CD8-positive, alpha-beta memory T cell (primary cell): ENCODE measurements at regions not wholly inside any gene's neighbourhood (a gene's known extent, or its start where the extent isn't known, plus 50 kb on each side); places are given as distances from the start of the nearest gene placed in this dataset.

Experiments used
- CTCF ChIA-PET: fragments of 350-600 bp; sonication (Branson Sonifier 250); formaldehyde crosslinking; loops from one replicate; lab custom pipeline; 2021; ENCODE audit warnings: antibody characterized with exemption; lab: Charles Lee
- POLR2A ChIA-PET: fragments of 350-600 bp; sonication (Branson Sonifier 250); formaldehyde crosslinking; loops from one replicate; lab custom pipeline; 2021; ENCODE audit warnings: antibody characterized with exemption; lab: Charles Lee
- DNase-seq, 5 donors: peaks; one replicate each; pipeline versions ENCODE4 v3.0.0 to v3.0.0-alpha.2; 2020 to 2022; ENCODE audit warnings: mixed read lengths in 1 of 5
- H3K27ac ChIP-seq: one replicate; pipeline ENCODE4 v1.7.0; 2013; ENCODE audit warnings: low read depth, mild to moderate bottlenecking, low read length, moderate library complexity
- H3K27me3 ChIP-seq: 2 replicates; pipeline ENCODE4 v1.7.0; 2013; ENCODE audit warnings: low read length, mild to moderate bottlenecking; ENCODE audit not compliant: insufficient read depth, poor library complexity, severe bottlenecking
- H3K36me3 ChIP-seq: 2 replicates; pipeline ENCODE4 v1.7.0; 2013; ENCODE audit warnings: mild to moderate bottlenecking, low read length, moderate library complexity; ENCODE audit not compliant: insufficient read depth
- H3K4me1 ChIP-seq: 2 replicates; pipeline ENCODE4 v1.7.0; 2013; ENCODE audit warnings: mild to moderate bottlenecking, low read length, moderate library complexity; ENCODE audit not compliant: insufficient read depth
- H3K4me3 ChIP-seq: 2 replicates; pipeline ENCODE4 v1.7.0; 2013; ENCODE audit warnings: mild to moderate bottlenecking, low read length
- H3K9me3 ChIP-seq: 2 replicates; pipeline ENCODE4 v1.7.0; 2013; ENCODE audit warnings: mild to moderate bottlenecking, low read length
- H3K27ac Mint-ChIP-seq, 8 donors: one replicate each; pipeline ENCODE4 v1.8.0; 2020 to 2021; ENCODE audit warnings: mixed read lengths in 8 of 8, mild to moderate bottlenecking in 6 of 8, inconsistent platforms in 3 of 8, moderate library complexity in 3 of 8
- H3K27me3 Mint-ChIP-seq, 2 donors: one replicate each; pipeline ENCODE4 v1.8.0; 2020 to 2021; ENCODE audit warnings: mixed read lengths in 2 of 2, mild to moderate bottlenecking in 1 of 2, moderate library complexity in 1 of 2
- H3K36me3 Mint-ChIP-seq, 3 donors: one replicate each; pipeline ENCODE4 v1.8.0; 2020 to 2021; ENCODE audit warnings: mixed read lengths in 3 of 3, inconsistent platforms in 1 of 3, mild to moderate bottlenecking in 1 of 3
- H3K4me1 Mint-ChIP-seq, 3 donors: one replicate each; pipeline ENCODE4 v1.8.0; 2020 to 2021; ENCODE audit warnings: mixed read lengths in 3 of 3, inconsistent platforms in 1 of 3, mild to moderate bottlenecking in 1 of 3
- H3K4me3 Mint-ChIP-seq, 7 donors: one replicate each; pipeline ENCODE4 v1.8.0; 2020 to 2021; ENCODE audit warnings: mixed read lengths in 7 of 7, mild to moderate bottlenecking in 6 of 7, moderate library complexity in 4 of 7, inconsistent platforms in 2 of 7
- H3K9me3 Mint-ChIP-seq, 5 donors: one replicate each; pipeline ENCODE4 v1.8.0; 2020 to 2022; ENCODE audit warnings: mixed read lengths in 5 of 5, mild to moderate bottlenecking in 3 of 5, moderate library complexity in 2 of 5, inconsistent platforms in 1 of 5

- DNase-seq, result no peak
- H3K27me3 ChIP-seq, result no peaks in the 10 kb centered on the region
- H3K4me1 Mint-ChIP-seq, result no peaks in the 10 kb centered on the region
- no peaks in the 10 kb centered on the region for H3K36me3 ChIP-seq
- ChIA-PET CTCF (no interaction called here), POLR2A (no interaction called here)
- H3K4me3 ChIP-seq, result no peak overlapping the region
- no peaks in the 10 kb centered on the region for H3K9me3 Mint-ChIP-seq
- H3K36me3 Mint-ChIP-seq, result no peaks in the 10 kb centered on the region
- H3K27me3 Mint-ChIP-seq, result peaks cover 0 to 4% of the 10 kb centered on the region in 2 donors
- H3K4me1 ChIP-seq, result no peaks in the 10 kb centered on the region
- H3K4me3 Mint-ChIP-seq, result no peak overlapping the region
- no peak overlapping the region for H3K27ac ChIP-seq
- H3K27ac Mint-ChIP-seq, result no peak overlapping the region
- H3K9me3 ChIP-seq, result no peaks in the 10 kb centered on the region
These were observed 78.1 kb upstream of the NRXN3 start for GRCh38 chr14:78092040-78092439.

GRCh38 chr14:78103271-78103670 lies 66.9 kb upstream of the NRXN3 start:
- no peaks in the 10 kb centered on the region for H3K27me3 ChIP-seq
- H3K9me3 ChIP-seq, result no peaks in the 10 kb centered on the region
- DNase-seq, result no peak
- no peaks in the 10 kb centered on the region for H3K36me3 ChIP-seq
- no peak overlapping the region for H3K4me3 ChIP-seq
- no peaks in the 10 kb centered on the region for H3K4me1 ChIP-seq
- no peak overlapping the region for H3K27ac ChIP-seq
- CTCF ChIA-PET, result no interaction called here
- peaks cover 0 to 6% of the 10 kb centered on the region in 2 donors for H3K27me3 Mint-ChIP-seq
- H3K4me3 Mint-ChIP-seq, result peak overlapping the region in 1 of 7 donors; percentile 5
- POLR2A ChIA-PET, result no interaction called here
- H3K36me3 Mint-ChIP-seq, result no peaks in the 10 kb centered on the region
- no peak overlapping the region for H3K27ac Mint-ChIP-seq
- H3K9me3 Mint-ChIP-seq, result peaks cover 0 to 4% (median 0%) of the 10 kb centered on the region in 5 donors
- no peaks in the 10 kb centered on the region for H3K4me1 Mint-ChIP-seq

GRCh38 chr14:78104160-78104559 lies 66.0 kb upstream of the NRXN3 start:
- ChIA-PET CTCF (no interaction called here), POLR2A (no interaction called here)
- Histone ChIP-seq H3K4me3 (no peak overlapping the region), H3K9me3 (no peaks in the 10 kb centered on the region), H3K27me3 (no peaks in the 10 kb centered on the region), H3K36me3 (no peaks in the 10 kb centered on the region), H3K4me1 (no peaks in the 10 kb centered on the region), H3K27ac (no peak overlapping the region)
- no peaks in the 10 kb centered on the region for H3K4me1 Mint-ChIP-seq
- no peak overlapping the region for H3K27ac Mint-ChIP-seq
- no peaks in the 10 kb centered on the region for H3K36me3 Mint-ChIP-seq
- no peak overlapping the region for H3K4me3 Mint-ChIP-seq
- peaks cover 0 to 4% of the 10 kb centered on the region in 2 donors for H3K27me3 Mint-ChIP-seq
- peaks cover 0 to 4% (median 0%) of the 10 kb centered on the region in 5 donors for H3K9me3 Mint-ChIP-seq
- DNase-seq, result no peak

- Histone ChIP-seq H3K36me3 (no peaks in the 10 kb centered on the region), H3K9me3 (no peaks in the 10 kb centered on the region), H3K27me3 (no peaks in the 10 kb centered on the region), H3K4me3 (no peak overlapping the region), H3K4me1 (no peaks in the 10 kb centered on the region), H3K27ac (no peak overlapping the region)
- peaks cover 0 to 4% (median 0%) of the 10 kb centered on the region in 5 donors for H3K9me3 Mint-ChIP-seq
- DNase-seq, result no peak
- no peaks in the 10 kb centered on the region for H3K36me3 Mint-ChIP-seq
- ChIA-PET POLR2A (no interaction called here), CTCF (no interaction called here)
- no peak overlapping the region for H3K27ac Mint-ChIP-seq
- H3K27me3 Mint-ChIP-seq, result peaks cover 0 to 4% of the 10 kb centered on the region in 2 donors
- H3K4me3 Mint-ChIP-seq, result no peak overlapping the region
- H3K4me1 Mint-ChIP-seq, result no peaks in the 10 kb centered on the region
These were observed 65.5 kb upstream of the NRXN3 start for GRCh38 chr14:78104655-78105054.

DNA sequence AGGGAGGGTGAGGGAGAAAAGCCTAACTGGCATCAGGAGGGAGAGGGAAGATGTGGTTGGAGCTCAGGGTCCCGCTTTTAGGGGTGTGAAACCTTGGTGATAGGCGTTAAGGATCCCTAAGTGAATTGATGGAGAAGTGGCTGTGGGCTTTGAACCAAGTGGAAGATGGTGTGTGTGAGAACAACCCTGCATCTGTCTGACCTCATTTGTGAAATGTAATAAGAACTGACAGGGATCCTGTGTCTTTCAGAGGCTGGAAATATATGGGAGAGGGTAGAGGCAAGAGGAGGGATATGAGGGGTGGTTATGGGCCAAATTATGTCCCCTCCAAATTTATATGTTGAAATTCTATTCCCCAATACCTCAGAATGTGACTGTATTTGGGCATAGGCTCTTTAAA lies 63.8 kb upstream of the NRXN3 start:
- no peaks in the 10 kb centered on the region for H3K27me3 ChIP-seq
- no peaks in the 10 kb centered on the region for H3K36me3 ChIP-seq
- no peaks in the 10 kb centered on the region for H3K9me3 ChIP-seq
- Mint-ChIP-seq H3K27ac (no peak overlapping the region), H3K4me1 (no peaks in the 10 kb centered on the region), H3K36me3 (no peaks in the 10 kb centered on the region), H3K9me3 (peaks cover 0 to 4% (median 0%) of the 10 kb centered on the region in 5 donors), H3K4me3 (no peak overlapping the region), H3K27me3 (peaks cover 0 to 4% of the 10 kb centered on the region in 2 donors)
- POLR2A ChIA-PET, result no interaction called here
- H3K4me1 ChIP-seq, result no peaks in the 10 kb centered on the region
- no peak overlapping the region for H3K27ac ChIP-seq
- DNase-seq, result no peak
- CTCF ChIA-PET, result no interaction called here
- H3K4me3 ChIP-seq, result no peak overlapping the region

GRCh38 chr14:78107166-78107565 lies 63.0 kb upstream of the NRXN3 start:
- H3K27ac ChIP-seq, result no peak overlapping the region
- POLR2A ChIA-PET, result no interaction called here
- Mint-ChIP-seq H3K27me3 (peaks cover 0 to 4% of the 10 kb centered on the region in 2 donors), H3K9me3 (peaks cover 0 to 8% (median 0%) of the 10 kb centered on the region in 5 donors), H3K4me1 (no peaks in the 10 kb centered on the region), H3K36me3 (no peaks in the 10 kb centered on the region), H3K4me3 (no peak overlapping the region), H3K27ac (no peak overlapping the region)
- H3K4me1 ChIP-seq, result no peaks in the 10 kb centered on the region
- no peaks in the 10 kb centered on the region for H3K27me3 ChIP-seq
- no peaks in the 10 kb centered on the region for H3K36me3 ChIP-seq
- DNase-seq, result no peak
- H3K9me3 ChIP-seq, result no peaks in the 10 kb centered on the region
- CTCF ChIA-PET, result no interaction called here
- no peak overlapping the region for H3K4me3 ChIP-seq

DNA sequence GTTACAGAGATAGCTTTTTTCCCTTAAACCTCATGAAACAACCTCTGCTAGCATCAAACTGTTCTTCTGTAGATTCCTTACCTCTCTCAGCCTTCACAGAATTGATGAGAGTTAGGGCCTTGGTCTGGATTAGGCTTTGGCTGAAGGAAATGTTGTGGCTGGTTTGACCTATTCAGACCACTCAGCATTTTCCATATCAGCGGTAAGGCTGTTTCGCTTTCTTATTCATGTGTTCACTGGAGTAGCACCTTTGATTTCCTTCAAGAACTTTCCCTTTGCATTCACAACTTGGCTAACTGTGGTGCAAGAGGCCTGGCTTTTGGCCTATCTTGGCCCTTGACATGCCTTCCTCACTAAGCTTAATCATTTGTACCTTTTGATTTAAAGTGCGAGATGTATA lies 50.7 kb upstream of the NRXN3 start:
- POLR2A ChIA-PET, result no interaction called here
- Mint-ChIP-seq H3K27me3 (peaks cover 0 to 1% of the 10 kb centered on the region in 2 donors), H3K9me3 (peaks cover 0 to 6% (median 0%) of the 10 kb centered on the region in 5 donors), H3K4me3 (no peak overlapping the region), H3K4me1 (no peaks in the 10 kb centered on the region), H3K27ac (no peak overlapping the region), H3K36me3 (no peaks in the 10 kb centered on the region)
- Histone ChIP-seq H3K4me3 (no peak overlapping the region), H3K27me3 (no peaks in the 10 kb centered on the region), H3K36me3 (no peaks in the 10 kb centered on the region), H3K9me3 (no peaks in the 10 kb centered on the region), H3K4me1 (no peaks in the 10 kb centered on the region), H3K27ac (no peak overlapping the region)
- CTCF ChIA-PET, result no interaction called here
- DNase-seq, result no peak
